K562 (cell line): ENCODE measurements at regions not wholly inside any gene's neighbourhood (a gene's known extent, or its start where the extent isn't known, plus 50 kb on each side); places are given as distances from the start of the nearest gene placed in this dataset.
"Not testable (repeated sequence)": the region's sequence is repeated elsewhere in the genome, so short reads cannot be mapped to it uniquely, and the experiment has no call there.

Experiments used
- ATAC-seq: fragments of 200-7000 bp; cut with Tn5 transposase; 3 replicates; pipeline ENCODE4 v1.9.1; 2020; ENCODE audit warnings: moderate library complexity
- BruUV-seq: library from RNA; stranded (reverse); fragments of 400-500 nt; replicated peaks from 2 replicates; lab custom pipeline; 2021; lab: Mats Ljungman, UMichigan
- CTCF ChIA-PET: fragments of 300-600 bp; formaldehyde crosslinking; extraction: SDS; loops from one replicate; lab custom pipeline; 2021; ENCODE audit warnings: low intra/inter-chr PET ratio; lab: Yijun Ruan, JAX
- POLR2A ChIA-PET: fragments of 300-600, 350-650 bp; sonication (Branson Sonifier 250); formaldehyde crosslinking; extraction: SDS; loops from one replicate; lab custom pipeline; 2021; ENCODE audit warnings: antibody characterized with exemption, inconsistent platforms; lab: Yijun Ruan, JAX
- DNase-seq, 4 experiments: peaks; one replicate each; pipeline versions ENCODE4 v3.0.0 to v3.0.0-alpha.2; 2011 to 2018; ENCODE audit warnings: low spot score in 3 of 4, mixed read lengths in 3 of 4; ENCODE audit errors: extremely low read depth in 1 of 4
- FAIRE-seq: peaks from 2 replicates; lab custom pipeline; 2011; peaks lifted over from hg19 to GRCh38; lab: Jason Lieb, UNC
- H2AFZ ChIP-seq: 2 replicates; pipeline ENCODE4 v1.6.0; 2011; ENCODE audit warnings: low read depth, low read length, control low read depth, inconsistent platforms
- H3K27ac ChIP-seq: fragments of 200-600 bp; 3 replicates; pipeline ENCODE4 v1.8.0; 2011; ENCODE audit warnings: low read depth, mild to moderate bottlenecking, control low read depth, inconsistent platforms, low read length, moderate library complexity, mixed read lengths; ENCODE audit errors: extremely low read depth
- H3K27me3 ChIP-seq, 2 experiments: fragments of 300-600 bp in 1 of 2; 2 replicates in 1 of 2; 3 replicates in 1 of 2; pipeline versions ENCODE4 v1.6.0 to v1.8.0; 2011; ENCODE audit warnings: inconsistent platforms in 2 of 2, low read length in 2 of 2, mild to moderate bottlenecking in 1 of 2, mixed read lengths in 1 of 2, moderate library complexity in 1 of 2; ENCODE audit not compliant: control insufficient read depth in 2 of 2, insufficient read depth in 2 of 2
- H3K36me3 ChIP-seq: fragments of 300-600 bp; 3 replicates; pipeline ENCODE4 v1.8.0; 2011; ENCODE audit warnings: mild to moderate bottlenecking, low read length, inconsistent platforms; ENCODE audit not compliant: control insufficient read depth, insufficient read depth
- H3K4me1 ChIP-seq, 2 experiments: fragments of 200-600 bp in 1 of 2; replicated peaks in 1 of 2; 2 replicates in 1 of 2; 3 replicates in 1 of 2; pipeline versions ENCODE4 v1.5.1 to v1.8.0; 2011; ENCODE audit warnings: inconsistent platforms in 2 of 2, low read length in 2 of 2, mild to moderate bottlenecking in 1 of 2, mixed read lengths in 1 of 2, moderate library complexity in 1 of 2; ENCODE audit not compliant: control insufficient read depth in 2 of 2, insufficient read depth in 2 of 2
- H3K4me2 ChIP-seq: 2 replicates; pipeline ENCODE4 v1.6.1; 2011; ENCODE audit warnings: low read length, control low read depth, inconsistent platforms, mixed read lengths; ENCODE audit not compliant: insufficient read depth
- H3K4me3 ChIP-seq: fragments of 200-600 bp; sonication (generic), shearing (Covaris generic); 2 replicates; pipeline ENCODE4 v1.5.1; 2016; ENCODE audit warnings: control low read depth, inconsistent platforms
- H3K79me2 ChIP-seq: fragments of 200-600 bp; 3 replicates; pipeline ENCODE4 v1.8.0; 2011; ENCODE audit warnings: low read length, inconsistent platforms; ENCODE audit not compliant: control insufficient read depth, insufficient read depth
- H3K9ac ChIP-seq, 2 experiments: 2 replicates each; pipeline versions ENCODE4 v1.6.0 to v1.6.1; 2011; ENCODE audit warnings: low read depth in 2 of 2, low read length in 2 of 2, control low read depth in 1 of 2, inconsistent platforms in 1 of 2, mild to moderate bottlenecking in 1 of 2, mixed read lengths in 1 of 2; ENCODE audit not compliant: insufficient read depth in 1 of 2
- H3K9me1 ChIP-seq: one replicate; pipeline ENCODE4 v1.6.0; 2011; ENCODE audit warnings: inconsistent platforms, mild to moderate bottlenecking, low read length, moderate library complexity; ENCODE audit not compliant: control insufficient read depth, insufficient read depth
- H3K9me3 ChIP-seq: replicated peaks from 2 replicates; pipeline ENCODE4 v1.5.1; 2011; ENCODE audit warnings: low read depth, low read length, inconsistent platforms; ENCODE audit not compliant: control insufficient read depth, insufficient read depth
- H4K20me1 ChIP-seq: replicated peaks from 2 replicates; pipeline ENCODE4 v1.6.1; 2011; ENCODE audit warnings: low read length, inconsistent platforms, mixed read lengths; ENCODE audit not compliant: control insufficient read depth, insufficient read depth
- ARID1B ChIP-seq: fragments of 450-650 bp; IDR thresholded peaks from 2 replicates; pipeline ENCODE4 v1.6.1; 2016; ENCODE audit warnings: antibody characterized with exemption, mild to moderate bottlenecking, inconsistent platforms
- ATF1 ChIP-seq, 2 experiments: fragments of 450-650 bp in 1 of 2; IDR thresholded peaks; 2 replicates each; pipeline ENCODE4 v1.6.1; 2016; ENCODE audit warnings: missing compliant biosample characterization in 1 of 2, missing genetic modification characterization in 1 of 2
- CXXC5 ChIP-seq: fragments of 250-450 bp; sonication (Bioruptor Pico); IDR thresholded peaks from 2 replicates; pipeline ENCODE4 v1.8.0; 2022; ENCODE audit warnings: inconsistent platforms, mild to moderate bottlenecking, moderate library complexity
- EHMT2 ChIP-seq: fragments of 450-650 bp; IDR thresholded peaks from 2 replicates; pipeline ENCODE4 v1.6.1; 2018; ENCODE audit warnings: antibody characterized with exemption
- NFRKB ChIP-seq: fragments of 450-650 bp; IDR thresholded peaks from 2 replicates; pipeline ENCODE4 v1.6.1; 2016; ENCODE audit warnings: low read depth
- NRF1 ChIP-seq, 2 experiments: fragments of 450-650 bp; IDR thresholded peaks in 1 of 2; conservative IDR thresholded peaks in 1 of 2; 2 replicates each; pipeline ENCODE4 v1.6.1; 2014; ENCODE audit warnings: mild to moderate bottlenecking in 2 of 2
- TAF9B ChIP-seq: fragments of 450-650 bp; IDR thresholded peaks from 2 replicates; pipeline ENCODE4 v1.6.1; 2018; ENCODE audit warnings: mild to moderate bottlenecking; ENCODE audit not compliant: partially characterized antibody
- ZFX ChIP-seq: sonication (generic); formaldehyde crosslinking; IDR thresholded peaks from 2 replicates; pipeline ENCODE4 v1.8.0; 2022; ENCODE audit warnings: mild to moderate bottlenecking, missing genetic modification reagents, moderate library complexity
- WGBS: fragments of 100-300 bp; shearing (Covaris generic); methylation state at CpG from one replicate; pipeline ENCODE4 v1.1.6; 2016; ENCODE audit warnings: low coverage, mixed read lengths; ENCODE audit not compliant: insufficient coverage; ENCODE audit errors: missing lambda C conversion rate; 5-methylcytosine and 5-hydroxymethylcytosine counted together
- in situ Hi-C: fragments of 300-500 bp; cut with MboI; formaldehyde crosslinking; loops from 4 replicates; pipeline ENCODE4 v1.15.0; 2018; ENCODE audit warnings: inconsistent platforms, mixed read lengths
- intact Hi-C: fragments of 100-400 bp; cut with micrococcal nuclease; formaldehyde crosslinking; loops from 2 replicates; pipeline ENCODE4 v1.14.2; 2022
- TF ChIP-seq, protein P1 (sequence below): fragments of 450-650 bp; IDR thresholded peaks from 2 replicates; pipeline ENCODE4 v1.6.1; 2016; ENCODE audit warnings: mild to moderate bottlenecking, moderate library complexity

DNA sequence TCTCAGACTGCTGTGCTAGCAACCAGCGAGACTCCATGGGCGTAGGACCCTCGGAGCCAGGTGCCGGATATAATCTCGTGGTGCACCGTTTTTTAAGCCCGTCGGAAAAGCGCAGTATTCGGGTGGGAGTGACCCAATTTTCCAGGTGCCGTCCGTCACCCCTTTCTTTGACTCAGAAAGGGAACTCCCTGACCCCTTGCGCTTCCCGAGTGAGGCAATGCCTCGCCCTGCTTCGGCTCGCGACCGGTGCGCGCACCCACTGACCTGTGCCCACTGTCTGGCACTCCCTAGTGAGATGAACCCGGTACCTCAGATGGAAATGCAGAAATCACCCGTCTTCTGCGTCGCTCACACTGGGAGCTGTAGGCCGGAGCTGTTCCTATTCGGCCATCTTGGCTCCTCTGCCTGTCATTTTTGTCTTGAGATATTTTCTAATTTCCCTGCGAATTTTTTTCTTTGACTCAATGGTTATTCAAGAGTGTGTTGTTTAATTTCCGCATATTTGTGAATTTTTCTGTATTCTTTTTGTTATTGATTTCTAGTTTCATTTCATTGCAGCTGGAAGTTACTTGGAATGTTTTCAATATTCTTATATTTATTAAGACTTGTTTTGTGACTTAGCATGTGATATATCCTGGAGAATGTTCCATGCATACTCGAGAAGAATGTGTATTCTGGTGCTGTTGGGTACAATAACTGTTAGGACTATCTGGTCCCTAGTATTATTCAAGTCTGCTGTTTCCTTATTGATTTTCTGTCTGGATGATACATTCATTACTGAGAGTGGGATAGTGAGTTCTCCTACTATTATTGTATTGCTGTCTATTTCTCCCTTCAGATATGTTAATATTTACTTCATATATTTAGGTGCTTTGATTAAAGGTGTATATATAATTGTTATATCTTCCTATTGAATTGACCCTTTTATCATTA, 125.3 kb upstream of the ASB18 start:
- FAIRE-seq; H3K4me1 ChIP-seq; H3K9me3 ChIP-seq; intact Hi-C loops; in situ Hi-C loops; H3K9ac ChIP-seq; H3K79me2 ChIP-seq; H3K4me3 ChIP-seq; CTCF ChIA-PET; POLR2A ChIA-PET; H3K36me3 ChIP-seq; H3K4me2 ChIP-seq; H3K9me1 ChIP-seq; H3K27ac ChIP-seq; BruUV-seq; ATAC-seq; H3K27me3 ChIP-seq; H4K20me1 ChIP-seq; DNase-seq; TF ChIP-seq ATF1 (CRISPR knock-in tag; IDR thresholded peaks at IDR 0.05): not testable (repeated sequence)
- 21% methylated on average over 5 of the region's 30 CpGs for WGBS
- H2AFZ ChIP-seq: peak overlapping the region; percentile 83
- TF ChIP-seq ARID1B: 0 out of 2 replicates have a peak, but pooled peaks have one; percentile 16
- TF ChIP-seq, protein P1, sequence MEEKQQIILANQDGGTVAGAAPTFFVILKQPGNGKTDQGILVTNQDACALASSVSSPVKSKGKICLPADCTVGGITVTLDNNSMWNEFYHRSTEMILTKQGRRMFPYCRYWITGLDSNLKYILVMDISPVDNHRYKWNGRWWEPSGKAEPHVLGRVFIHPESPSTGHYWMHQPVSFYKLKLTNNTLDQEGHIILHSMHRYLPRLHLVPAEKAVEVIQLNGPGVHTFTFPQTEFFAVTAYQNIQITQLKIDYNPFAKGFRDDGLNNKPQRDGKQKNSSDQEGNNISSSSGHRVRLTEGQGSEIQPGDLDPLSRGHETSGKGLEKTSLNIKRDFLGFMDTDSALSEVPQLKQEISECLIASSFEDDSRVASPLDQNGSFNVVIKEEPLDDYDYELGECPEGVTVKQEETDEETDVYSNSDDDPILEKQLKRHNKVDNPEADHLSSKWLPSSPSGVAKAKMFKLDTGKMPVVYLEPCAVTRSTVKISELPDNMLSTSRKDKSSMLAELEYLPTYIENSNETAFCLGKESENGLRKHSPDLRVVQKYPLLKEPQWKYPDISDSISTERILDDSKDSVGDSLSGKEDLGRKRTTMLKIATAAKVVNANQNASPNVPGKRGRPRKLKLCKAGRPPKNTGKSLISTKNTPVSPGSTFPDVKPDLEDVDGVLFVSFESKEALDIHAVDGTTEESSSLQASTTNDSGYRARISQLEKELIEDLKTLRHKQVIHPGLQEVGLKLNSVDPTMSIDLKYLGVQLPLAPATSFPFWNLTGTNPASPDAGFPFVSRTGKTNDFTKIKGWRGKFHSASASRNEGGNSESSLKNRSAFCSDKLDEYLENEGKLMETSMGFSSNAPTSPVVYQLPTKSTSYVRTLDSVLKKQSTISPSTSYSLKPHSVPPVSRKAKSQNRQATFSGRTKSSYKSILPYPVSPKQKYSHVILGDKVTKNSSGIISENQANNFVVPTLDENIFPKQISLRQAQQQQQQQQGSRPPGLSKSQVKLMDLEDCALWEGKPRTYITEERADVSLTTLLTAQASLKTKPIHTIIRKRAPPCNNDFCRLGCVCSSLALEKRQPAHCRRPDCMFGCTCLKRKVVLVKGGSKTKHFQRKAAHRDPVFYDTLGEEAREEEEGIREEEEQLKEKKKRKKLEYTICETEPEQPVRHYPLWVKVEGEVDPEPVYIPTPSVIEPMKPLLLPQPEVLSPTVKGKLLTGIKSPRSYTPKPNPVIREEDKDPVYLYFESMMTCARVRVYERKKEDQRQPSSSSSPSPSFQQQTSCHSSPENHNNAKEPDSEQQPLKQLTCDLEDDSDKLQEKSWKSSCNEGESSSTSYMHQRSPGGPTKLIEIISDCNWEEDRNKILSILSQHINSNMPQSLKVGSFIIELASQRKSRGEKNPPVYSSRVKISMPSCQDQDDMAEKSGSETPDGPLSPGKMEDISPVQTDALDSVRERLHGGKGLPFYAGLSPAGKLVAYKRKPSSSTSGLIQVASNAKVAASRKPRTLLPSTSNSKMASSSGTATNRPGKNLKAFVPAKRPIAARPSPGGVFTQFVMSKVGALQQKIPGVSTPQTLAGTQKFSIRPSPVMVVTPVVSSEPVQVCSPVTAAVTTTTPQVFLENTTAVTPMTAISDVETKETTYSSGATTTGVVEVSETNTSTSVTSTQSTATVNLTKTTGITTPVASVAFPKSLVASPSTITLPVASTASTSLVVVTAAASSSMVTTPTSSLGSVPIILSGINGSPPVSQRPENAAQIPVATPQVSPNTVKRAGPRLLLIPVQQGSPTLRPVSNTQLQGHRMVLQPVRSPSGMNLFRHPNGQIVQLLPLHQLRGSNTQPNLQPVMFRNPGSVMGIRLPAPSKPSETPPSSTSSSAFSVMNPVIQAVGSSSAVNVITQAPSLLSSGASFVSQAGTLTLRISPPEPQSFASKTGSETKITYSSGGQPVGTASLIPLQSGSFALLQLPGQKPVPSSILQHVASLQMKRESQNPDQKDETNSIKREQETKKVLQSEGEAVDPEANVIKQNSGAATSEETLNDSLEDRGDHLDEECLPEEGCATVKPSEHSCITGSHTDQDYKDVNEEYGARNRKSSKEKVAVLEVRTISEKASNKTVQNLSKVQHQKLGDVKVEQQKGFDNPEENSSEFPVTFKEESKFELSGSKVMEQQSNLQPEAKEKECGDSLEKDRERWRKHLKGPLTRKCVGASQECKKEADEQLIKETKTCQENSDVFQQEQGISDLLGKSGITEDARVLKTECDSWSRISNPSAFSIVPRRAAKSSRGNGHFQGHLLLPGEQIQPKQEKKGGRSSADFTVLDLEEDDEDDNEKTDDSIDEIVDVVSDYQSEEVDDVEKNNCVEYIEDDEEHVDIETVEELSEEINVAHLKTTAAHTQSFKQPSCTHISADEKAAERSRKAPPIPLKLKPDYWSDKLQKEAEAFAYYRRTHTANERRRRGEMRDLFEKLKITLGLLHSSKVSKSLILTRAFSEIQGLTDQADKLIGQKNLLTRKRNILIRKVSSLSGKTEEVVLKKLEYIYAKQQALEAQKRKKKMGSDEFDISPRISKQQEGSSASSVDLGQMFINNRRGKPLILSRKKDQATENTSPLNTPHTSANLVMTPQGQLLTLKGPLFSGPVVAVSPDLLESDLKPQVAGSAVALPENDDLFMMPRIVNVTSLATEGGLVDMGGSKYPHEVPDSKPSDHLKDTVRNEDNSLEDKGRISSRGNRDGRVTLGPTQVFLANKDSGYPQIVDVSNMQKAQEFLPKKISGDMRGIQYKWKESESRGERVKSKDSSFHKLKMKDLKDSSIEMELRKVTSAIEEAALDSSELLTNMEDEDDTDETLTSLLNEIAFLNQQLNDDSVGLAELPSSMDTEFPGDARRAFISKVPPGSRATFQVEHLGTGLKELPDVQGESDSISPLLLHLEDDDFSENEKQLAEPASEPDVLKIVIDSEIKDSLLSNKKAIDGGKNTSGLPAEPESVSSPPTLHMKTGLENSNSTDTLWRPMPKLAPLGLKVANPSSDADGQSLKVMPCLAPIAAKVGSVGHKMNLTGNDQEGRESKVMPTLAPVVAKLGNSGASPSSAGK: 0 out of 2 replicates have a peak, but pooled peaks have one; percentile 10
- TF ChIP-seq NFRKB: peak; percentile 42; the same call in 1 of the 2 replicates
- TF ChIP-seq TAF9B: peak; percentile 20
- 0 out of 2 replicates have a peak, but pooled peaks have one; percentile 13 for TF ChIP-seq ATF1 (tag; IDR thresholded peaks at IDR 0.05)
- TF ChIP-seq EHMT2: 0 out of 2 replicates have a peak, but pooled peaks have one; percentile 61
- TF ChIP-seq NRF1 (conservative IDR thresholded peaks at IDR 0.05 in 1 of 2, IDR thresholded peaks at IDR 0.05 in 1 of 2): 0 out of 4 replicates have a peak, but pooled peaks of 1 of the 2 experiments have one; percentile 21
- TF ChIP-seq CXXC5 (CRISPR knock-in tag): 0 out of 2 replicates have a peak, but pooled peaks have one; percentile 23
- TF ChIP-seq ZFX (CRISPR knock-in tag): 0 out of 2 replicates have a peak, but pooled peaks have one; percentile 23
